ENCODE measurements at regions not wholly inside any gene's neighbourhood (a gene's known extent, or its start where the extent isn't known, plus 50 kb on each side); places are given as distances from the start of the nearest gene placed in this dataset.
"Not testable (repeated sequence)": the region's sequence is repeated elsewhere in the genome, so short reads cannot be mapped to it uniquely, and the experiment has no call there.

DNA sequence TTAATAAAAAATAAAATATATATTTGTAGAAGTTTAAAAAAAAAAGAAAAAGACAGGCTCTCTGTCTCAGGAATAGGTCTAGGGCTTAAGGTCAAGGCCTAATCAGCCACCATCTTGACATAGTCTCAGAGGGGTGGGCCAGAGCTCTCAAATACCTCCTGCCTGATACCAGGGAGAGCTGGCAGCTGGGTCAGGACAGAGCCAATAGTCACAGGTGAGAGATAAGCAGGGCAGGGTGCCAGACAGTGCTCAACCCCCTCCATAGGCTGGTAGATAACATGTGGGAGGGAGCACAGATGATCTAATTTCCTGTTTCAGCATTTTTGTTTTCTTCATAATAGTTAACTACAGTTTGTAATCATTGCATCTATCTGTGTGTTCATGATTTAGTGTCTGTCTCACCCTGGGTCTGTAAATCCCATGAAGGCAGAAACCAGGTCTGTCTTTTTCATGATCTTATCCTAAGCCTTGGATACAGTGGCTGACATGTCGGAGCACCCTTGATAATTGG lies 152.0 kb upstream of the GRIK3 start:
- 70 to 97% (median 84%) methylated on average over 1 of the region's 1 CpG for WGBS, 4 donors
- H3K9me3 ChIP-seq (replicated peaks in 1 of 3) = no peaks in the 10 kb centered on the region
- intact Hi-C loops (cut with DNase I) = no loop called here
- no peak for DNase-seq
- H3K4me1 ChIP-seq (replicated peaks in 1 of 2) = no peaks in the 10 kb centered on the region
- H3K27me3 ChIP-seq = peaks cover 1% of the 10 kb centered on the region
- no peak overlapping the region for H3K27ac ChIP-seq
- H3K4me3 ChIP-seq = no peak overlapping the region
- no peak for TF ChIP-seq POLR2A (IDR thresholded peaks at IDR 0.05)
- TF ChIP-seq, protein P1, sequence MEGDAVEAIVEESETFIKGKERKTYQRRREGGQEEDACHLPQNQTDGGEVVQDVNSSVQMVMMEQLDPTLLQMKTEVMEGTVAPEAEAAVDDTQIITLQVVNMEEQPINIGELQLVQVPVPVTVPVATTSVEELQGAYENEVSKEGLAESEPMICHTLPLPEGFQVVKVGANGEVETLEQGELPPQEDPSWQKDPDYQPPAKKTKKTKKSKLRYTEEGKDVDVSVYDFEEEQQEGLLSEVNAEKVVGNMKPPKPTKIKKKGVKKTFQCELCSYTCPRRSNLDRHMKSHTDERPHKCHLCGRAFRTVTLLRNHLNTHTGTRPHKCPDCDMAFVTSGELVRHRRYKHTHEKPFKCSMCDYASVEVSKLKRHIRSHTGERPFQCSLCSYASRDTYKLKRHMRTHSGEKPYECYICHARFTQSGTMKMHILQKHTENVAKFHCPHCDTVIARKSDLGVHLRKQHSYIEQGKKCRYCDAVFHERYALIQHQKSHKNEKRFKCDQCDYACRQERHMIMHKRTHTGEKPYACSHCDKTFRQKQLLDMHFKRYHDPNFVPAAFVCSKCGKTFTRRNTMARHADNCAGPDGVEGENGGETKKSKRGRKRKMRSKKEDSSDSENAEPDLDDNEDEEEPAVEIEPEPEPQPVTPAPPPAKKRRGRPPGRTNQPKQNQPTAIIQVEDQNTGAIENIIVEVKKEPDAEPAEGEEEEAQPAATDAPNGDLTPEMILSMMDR (IDR thresholded peaks at IDR 0.05) = no peak
- no peaks in the 10 kb centered on the region for H3K36me3 ChIP-seq (replicated peaks in 1 of 2)

DNA sequence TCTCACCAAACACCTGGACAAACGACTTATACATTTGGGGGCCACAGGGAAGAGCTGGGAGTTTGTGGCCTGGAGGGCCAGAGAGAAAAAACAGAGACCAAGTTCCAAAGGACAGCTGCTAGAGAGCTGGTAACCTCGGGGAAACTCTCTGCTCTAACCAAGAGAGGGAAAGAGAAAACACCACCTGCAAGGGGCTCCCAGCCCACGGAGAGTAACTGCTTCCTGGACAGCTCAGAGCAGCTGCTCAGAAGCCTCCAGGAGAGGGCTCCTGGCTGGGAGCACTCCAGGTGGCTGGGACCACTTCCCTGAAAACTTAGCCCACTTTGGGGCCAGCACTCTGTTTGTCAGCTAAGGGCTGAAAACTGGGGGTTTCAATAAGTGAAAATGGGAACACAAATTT lies 154.8 kb upstream of the GRIK3 start:
- Histone ChIP-seq H3K27me3 (no peaks in the 10 kb centered on the region), H3K36me3 (replicated peaks in 1 of 2) (no peaks in the 10 kb centered on the region), H3K9me3 (replicated peaks in 1 of 3) (no peaks in the 10 kb centered on the region), H3K4me3 (no peak overlapping the region), H3K4me1 (replicated peaks in 1 of 2) (no peaks in the 10 kb centered on the region), H3K27ac (no peak overlapping the region)
- 23 to 41% (median 30%) methylated on average over 3 of the region's 3 CpGs for WGBS, 4 donors
- no peak for DNase-seq
- TF ChIP-seq, protein P1 (IDR thresholded peaks at IDR 0.05) = no peak
- TF ChIP-seq POLR2A (IDR thresholded peaks at IDR 0.05) = no peak
- intact Hi-C loops (cut with DNase I) = no loop called here

DNA sequence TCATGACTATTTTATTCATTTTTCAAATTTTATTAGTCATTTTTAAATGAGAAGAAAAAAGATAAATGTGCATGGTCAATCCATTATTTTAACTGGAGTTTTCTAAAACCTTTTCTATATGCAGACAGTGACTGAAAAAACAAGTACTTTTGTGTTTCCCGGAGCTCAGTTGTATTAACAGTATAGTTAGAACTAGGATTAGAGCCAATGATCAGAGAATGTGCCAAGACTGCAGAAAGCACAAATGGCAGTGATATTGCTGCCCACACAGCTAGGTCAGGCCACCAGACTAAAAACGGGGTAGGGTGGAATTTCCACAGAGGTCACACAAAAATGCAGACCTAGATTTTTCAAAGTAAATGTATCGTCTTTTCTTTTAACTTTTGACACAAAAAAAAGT lies 163.1 kb upstream of the GRIK3 start:
- intact Hi-C loops (cut with DNase I) = no loop called here
- H3K36me3 ChIP-seq (replicated peaks in 1 of 2) = no peaks in the 10 kb centered on the region
- no peak for DNase-seq
- H3K4me1 ChIP-seq (replicated peaks in 1 of 2) = no peaks in the 10 kb centered on the region
- TF ChIP-seq, protein P1 (IDR thresholded peaks at IDR 0.05) = no peak
- no peak for TF ChIP-seq POLR2A (IDR thresholded peaks at IDR 0.05)
- no peak overlapping the region for H3K4me3 ChIP-seq
- H3K27me3 ChIP-seq = no peaks in the 10 kb centered on the region
- WGBS, 4 donors = 69 to 74% (median 71%) methylated on average over 3 of the region's 3 CpGs
- no peak overlapping the region for H3K27ac ChIP-seq
- no peaks in the 10 kb centered on the region for H3K9me3 ChIP-seq (replicated peaks in 1 of 3)

DNA sequence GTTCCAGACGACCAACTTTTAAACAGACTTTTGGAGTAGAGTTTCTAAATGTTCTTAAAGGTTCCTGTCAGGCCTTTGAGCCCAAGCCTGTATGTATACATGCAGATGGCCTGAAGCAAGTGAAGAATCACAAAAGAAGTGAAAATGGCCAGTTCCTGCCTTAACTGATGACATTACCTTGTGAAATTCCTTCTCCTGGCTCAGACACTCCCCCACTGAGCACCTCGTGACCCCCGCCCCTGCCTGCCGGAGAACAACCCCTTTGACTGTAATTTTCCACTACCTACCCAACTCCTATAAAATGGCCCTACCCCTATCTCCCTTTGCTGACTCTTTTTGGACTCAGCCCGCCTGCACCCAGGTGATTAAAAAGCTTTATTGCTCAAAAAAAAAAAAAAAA lies 180.0 kb upstream of the GRIK3 start:
- DNase-seq; H3K4me3 ChIP-seq; intact Hi-C loops (cut with DNase I): not testable (repeated sequence)

DNA sequence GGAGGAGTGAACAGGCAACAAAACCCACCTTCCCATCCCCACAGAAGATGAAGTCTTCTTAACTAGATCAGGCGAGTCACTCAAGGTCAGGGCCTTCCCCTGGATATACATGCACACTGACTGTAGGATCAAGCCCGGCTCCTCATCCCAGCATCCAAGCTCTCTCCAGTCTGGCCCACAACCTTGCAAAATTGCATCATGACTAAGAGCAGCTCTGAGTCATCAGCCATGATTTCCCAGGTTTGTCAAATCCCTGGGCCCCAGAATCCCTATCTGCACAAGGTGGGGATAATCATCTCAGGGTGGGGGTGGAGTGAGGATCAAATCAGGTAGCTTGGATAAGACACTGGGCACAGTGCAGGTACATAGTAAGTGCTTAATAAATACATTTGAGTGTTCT lies 199.3 kb upstream of the GRIK3 start:
- WGBS, 4 donors = 68 to 95% (median 74%) methylated on average over 2 of the region's 2 CpGs
- intact Hi-C loops (cut with DNase I) = no loop called here
- DNase-seq = no peak

More for the DNA sequence above, 180.0 kb upstream of the GRIK3 start:
- WGBS, 4 donors = 43 to 55% (median 47%) methylated on average over 5 of the region's 5 CpGs
- H3K27me3 ChIP-seq; H3K36me3 ChIP-seq (replicated peaks in 1 of 2); H3K4me1 ChIP-seq (replicated peaks in 1 of 2); H3K27ac ChIP-seq; H3K9me3 ChIP-seq (replicated peaks in 1 of 3): not testable (repeated sequence)

More for the DNA sequence above, 199.3 kb upstream of the GRIK3 start:
- Histone ChIP-seq H3K4me1 (replicated peaks in 1 of 2) (no peaks in the 10 kb centered on the region), H3K4me3 (no peak overlapping the region), H3K27ac (no peak overlapping the region), H3K36me3 (replicated peaks in 1 of 2) (no peaks in the 10 kb centered on the region), H3K27me3 (no peaks in the 10 kb centered on the region), H3K9me3 (replicated peaks in 1 of 3) (no peaks in the 10 kb centered on the region)
- TF ChIP-seq, protein P1 (IDR thresholded peaks at IDR 0.05) = no peak
- TF ChIP-seq POLR2A (IDR thresholded peaks at IDR 0.05) = no peak
